ENCODE measurements at regions not wholly inside any gene's neighbourhood (a gene's known extent, or its start where the extent isn't known, plus 50 kb on each side); places are given as distances from the start of the nearest gene placed in this dataset.
"Not testable (repeated sequence)": the region's sequence is repeated elsewhere in the genome, so short reads cannot be mapped to it uniquely, and the experiment has no call there.

DNA sequence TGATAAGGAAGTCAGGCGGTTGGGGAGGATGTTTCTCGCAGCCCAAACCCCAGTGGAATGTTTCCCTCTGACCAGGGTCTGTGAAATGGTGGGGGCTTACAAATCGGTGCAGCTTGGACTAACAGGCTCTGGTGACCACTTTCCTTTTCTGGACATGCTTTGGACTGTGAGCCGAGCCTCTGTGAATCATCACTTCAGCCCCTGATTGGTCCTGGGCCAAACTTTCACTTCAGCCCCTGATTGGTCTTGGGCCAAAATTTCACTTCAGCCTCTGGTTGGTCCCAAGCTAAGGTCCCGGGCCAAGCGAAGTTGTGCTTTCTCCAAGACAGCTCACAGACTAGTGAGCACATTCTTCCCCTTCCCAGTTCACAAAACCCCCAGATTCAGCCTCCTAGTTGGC is 223.7 kb upstream of the ANKRD20A1 start:
- WGBS, result 22% methylated on average over 3 of the region's 6 CpGs
- H3K36me3 ChIP-seq; H3K9me3 ChIP-seq; intact Hi-C loops (cut with DNase I); DNase-seq (ENCODE audit: low spot score); H3K27ac ChIP-seq; H3K4me1 ChIP-seq (replicated peaks); H3K4me3 ChIP-seq; H3K27me3 ChIP-seq (replicated peaks; ENCODE audit: insufficient read depth): not testable (repeated sequence)

DNA sequence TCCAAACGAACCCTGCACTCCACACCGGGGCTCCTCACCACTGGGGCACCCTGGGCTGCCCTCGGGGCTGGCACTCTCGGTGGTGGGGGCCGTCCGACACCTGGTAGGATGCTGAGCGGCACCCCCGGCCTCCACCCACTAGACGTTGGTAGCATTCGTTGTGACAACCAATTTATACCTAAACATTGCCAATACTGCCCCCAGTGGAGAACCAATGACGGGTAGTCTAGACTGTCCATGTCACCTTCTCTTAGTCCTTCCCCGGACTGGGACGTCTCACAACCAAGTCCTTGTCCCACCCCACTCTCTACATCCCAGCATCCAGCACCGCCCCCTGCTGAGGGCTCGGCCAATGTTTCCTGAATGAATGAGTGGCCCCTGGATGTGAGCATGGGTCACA is 246.8 kb upstream of the ANKRD20A1 start:
- intact Hi-C loops (cut with DNase I); H3K4me3 ChIP-seq; DNase-seq (ENCODE audit: low spot score); H3K9me3 ChIP-seq; H3K27ac ChIP-seq; H3K4me1 ChIP-seq (replicated peaks); H3K27me3 ChIP-seq (replicated peaks; ENCODE audit: insufficient read depth); H3K36me3 ChIP-seq: not testable (repeated sequence)
- WGBS, result 76% methylated on average over 12 of the region's 15 CpGs

DNA sequence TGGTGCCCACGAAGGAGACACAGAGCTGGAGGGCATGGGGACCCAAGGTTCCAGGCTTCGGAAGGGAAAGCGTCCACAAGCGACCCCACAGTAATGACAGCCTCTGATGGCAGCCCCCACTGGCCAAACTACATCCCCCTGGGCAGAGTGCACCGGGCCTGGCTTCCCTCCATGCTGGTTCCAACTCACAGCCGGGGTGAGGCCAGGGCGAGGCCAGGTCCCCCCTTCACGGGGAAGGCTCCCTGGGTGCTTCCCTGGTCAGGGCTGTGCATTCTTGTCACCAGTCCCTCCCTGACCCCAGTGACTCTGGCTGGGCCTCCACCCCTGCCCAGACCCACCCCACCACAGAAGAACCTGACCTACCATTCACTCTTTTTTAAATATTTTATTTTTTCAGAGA is 248.9 kb upstream of the ANKRD20A1 start:
- DNase-seq (ENCODE audit: low spot score); intact Hi-C loops (cut with DNase I); H3K4me1 ChIP-seq (replicated peaks); H3K27me3 ChIP-seq (replicated peaks; ENCODE audit: insufficient read depth); H3K36me3 ChIP-seq; H3K4me3 ChIP-seq; H3K27ac ChIP-seq; H3K9me3 ChIP-seq: not testable (repeated sequence)
- WGBS, result 80% methylated on average over 7 of the region's 8 CpGs

DNA sequence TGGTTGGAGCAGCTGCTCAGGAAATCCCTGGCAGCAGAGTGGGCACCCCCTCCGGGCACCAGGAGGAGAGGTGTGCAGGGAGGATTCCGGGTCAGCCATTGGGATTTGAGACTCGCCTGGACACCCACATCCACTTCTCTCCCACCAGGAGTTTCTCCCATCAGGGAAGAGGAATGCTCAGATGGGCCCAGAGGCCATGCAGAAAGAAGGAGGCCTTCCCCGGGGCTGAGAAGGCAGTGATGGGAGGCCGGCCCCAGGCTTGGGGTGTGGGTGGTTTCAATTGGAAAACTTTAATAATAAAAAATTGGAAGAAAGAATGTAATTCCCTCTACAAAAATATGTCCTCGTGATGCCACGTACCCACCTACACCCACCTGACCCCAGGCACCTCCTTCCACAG is 249.3 kb upstream of the ANKRD20A1 start:
- intact Hi-C loops (cut with DNase I); H3K4me3 ChIP-seq; H3K36me3 ChIP-seq; H3K9me3 ChIP-seq; DNase-seq (ENCODE audit: low spot score); H3K27ac ChIP-seq; H3K4me1 ChIP-seq (replicated peaks); H3K27me3 ChIP-seq (replicated peaks; ENCODE audit: insufficient read depth): not testable (repeated sequence)
- WGBS, result 68% methylated on average over 5 of the region's 7 CpGs

DNA sequence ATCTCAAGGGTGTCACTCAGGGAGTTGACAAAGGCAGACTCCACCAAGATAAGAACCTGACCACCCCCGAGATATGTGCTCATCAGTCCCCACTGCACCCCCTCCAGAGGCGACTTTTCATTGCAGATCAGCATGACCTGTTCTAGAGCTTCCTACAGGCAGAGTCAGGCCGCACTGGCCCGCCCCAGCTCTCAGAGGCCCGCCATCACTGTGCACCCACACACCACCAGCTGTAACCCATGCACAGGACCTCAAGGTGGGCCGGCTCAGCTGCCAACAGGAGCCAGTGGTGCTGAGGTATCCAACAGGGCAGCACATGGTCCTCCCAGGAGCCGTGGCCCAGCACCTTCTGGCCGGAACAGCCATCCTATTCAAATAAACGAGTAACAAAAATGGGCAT is 253.6 kb upstream of the ANKRD20A1 start:
- DNase-seq (ENCODE audit: low spot score); H3K27ac ChIP-seq; H3K36me3 ChIP-seq; H3K4me1 ChIP-seq (replicated peaks); H3K4me3 ChIP-seq; H3K27me3 ChIP-seq (replicated peaks; ENCODE audit: insufficient read depth); intact Hi-C loops (cut with DNase I); H3K9me3 ChIP-seq: not testable (repeated sequence)
- WGBS, result no CpG with 5 or more reads among the region's 9 CpGs

DNA sequence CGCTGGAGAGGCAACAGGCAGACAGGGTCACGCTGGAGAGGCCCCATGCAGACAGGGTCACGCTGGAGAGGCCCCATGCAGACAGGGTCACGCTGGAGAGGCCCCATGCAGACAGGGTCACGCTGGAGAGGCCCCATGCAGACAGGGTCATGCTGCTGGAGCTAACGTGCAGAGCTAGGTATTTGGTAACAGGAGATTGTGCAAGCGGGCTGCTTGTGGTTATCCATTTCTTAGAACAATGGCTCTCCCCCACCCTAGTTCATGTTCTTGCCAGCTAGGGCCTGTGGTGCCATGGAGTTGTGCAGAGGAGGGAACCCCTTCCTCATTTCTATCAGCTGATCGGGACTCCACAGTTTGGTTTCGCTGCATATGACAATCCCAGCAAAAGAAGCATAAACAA is 255.1 kb upstream of the ANKRD20A1 start:
- H3K36me3 ChIP-seq; H3K27ac ChIP-seq; H3K4me3 ChIP-seq; H3K4me1 ChIP-seq (replicated peaks); DNase-seq (ENCODE audit: low spot score); intact Hi-C loops (cut with DNase I); H3K9me3 ChIP-seq; H3K27me3 ChIP-seq (replicated peaks; ENCODE audit: insufficient read depth): not testable (repeated sequence)
- no CpG with 5 or more reads among the region's 9 CpGs for WGBS

DNA sequence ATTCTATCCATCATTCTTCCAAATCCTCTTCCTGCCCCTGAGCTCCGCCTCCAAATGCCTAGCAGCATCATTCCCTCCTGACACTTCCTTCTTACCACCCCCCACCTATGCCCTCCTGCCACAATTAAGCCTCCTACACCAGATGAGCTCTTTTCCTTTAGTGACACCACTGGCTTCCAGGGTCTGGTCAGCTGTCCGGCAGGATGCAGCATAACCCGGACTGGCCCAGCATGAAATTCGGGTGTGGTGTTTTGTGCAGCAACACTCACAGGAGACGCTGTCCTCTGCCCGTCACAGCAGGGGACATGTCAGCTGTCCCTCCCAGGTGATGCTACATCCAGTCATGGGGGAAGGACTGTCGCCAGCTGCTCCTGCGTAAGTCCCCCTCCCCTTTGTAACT is 266.3 kb upstream of the ANKRD20A1 start:
- WGBS, result no CpG with 5 or more reads among the region's 8 CpGs
- H3K36me3 ChIP-seq; H3K9me3 ChIP-seq; H3K27me3 ChIP-seq (replicated peaks; ENCODE audit: insufficient read depth); H3K27ac ChIP-seq; DNase-seq (ENCODE audit: low spot score); H3K4me1 ChIP-seq (replicated peaks); H3K4me3 ChIP-seq; intact Hi-C loops (cut with DNase I): not testable (repeated sequence)

DNA sequence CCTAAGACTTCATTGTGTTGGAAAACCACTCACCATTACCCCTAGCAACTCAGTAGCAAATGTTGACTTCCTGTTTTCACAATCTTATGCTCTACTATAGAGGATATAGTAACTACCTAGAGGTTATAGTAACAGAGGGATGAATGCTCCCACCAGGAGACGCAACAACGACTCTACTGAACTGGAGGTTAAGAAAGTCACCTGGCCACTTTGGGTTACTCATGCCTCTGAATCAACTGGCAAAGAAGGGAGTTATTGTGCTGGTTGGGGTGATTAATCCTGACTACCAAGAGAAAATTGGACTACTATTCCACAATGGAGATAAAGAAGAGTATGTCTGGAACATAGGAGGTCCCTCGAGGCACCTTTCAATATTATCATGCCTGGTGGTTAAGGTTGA is 302.9 kb upstream of the ANKRD20A1 start:
- H3K4me1 ChIP-seq (replicated peaks); H3K9me3 ChIP-seq; H3K36me3 ChIP-seq; H3K27ac ChIP-seq; H3K4me3 ChIP-seq; DNase-seq (ENCODE audit: low spot score); H3K27me3 ChIP-seq (replicated peaks; ENCODE audit: insufficient read depth); intact Hi-C loops (cut with DNase I): not testable (repeated sequence)
- WGBS, result no CpG with 5 or more reads among the region's 3 CpGs

DNA sequence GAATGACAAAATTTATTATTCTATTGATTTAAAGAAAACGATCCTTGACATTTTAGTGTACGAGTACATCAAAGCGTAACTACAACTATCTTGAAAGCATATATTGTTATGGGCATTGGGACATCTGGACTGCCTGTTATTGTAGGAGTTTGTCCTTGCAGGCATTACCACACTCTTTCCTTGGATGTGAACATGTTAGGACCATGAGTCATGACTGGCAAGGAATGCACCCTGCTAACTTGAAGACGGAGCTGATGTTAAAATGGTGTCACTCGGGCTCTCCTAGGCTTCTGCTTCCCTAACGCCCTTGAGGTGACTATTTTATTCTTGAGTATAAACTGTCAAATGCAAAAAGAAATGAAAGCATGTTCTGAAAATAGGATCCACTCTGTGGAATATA is 308.7 kb upstream of the ANKRD20A1 start:
- H3K4me1 ChIP-seq (replicated peaks); H3K36me3 ChIP-seq; H3K27me3 ChIP-seq (replicated peaks; ENCODE audit: insufficient read depth); H3K4me3 ChIP-seq; H3K27ac ChIP-seq; H3K9me3 ChIP-seq; DNase-seq (ENCODE audit: low spot score); intact Hi-C loops (cut with DNase I): not testable (repeated sequence)
- no CpG with 5 or more reads among the region's 6 CpGs for WGBS

DNA sequence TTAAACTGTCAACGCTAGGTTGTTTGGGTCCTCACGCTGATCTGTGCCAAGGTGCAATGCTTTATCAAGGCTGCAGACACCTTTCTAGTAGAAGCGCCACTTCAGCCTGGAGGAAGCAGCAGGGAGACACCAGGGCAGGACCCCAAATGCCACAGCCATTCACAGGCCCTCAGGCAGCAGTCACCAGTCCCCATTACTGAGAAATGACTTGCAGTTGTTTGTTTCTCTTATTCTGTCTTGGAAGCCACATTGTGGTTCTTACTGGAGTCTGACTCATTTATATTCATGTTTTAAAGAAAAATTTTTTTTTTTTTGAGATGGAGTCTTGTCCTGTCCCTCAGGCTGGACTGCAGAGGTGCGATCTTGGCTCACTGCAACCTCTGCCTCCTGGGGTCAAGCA is 328.9 kb upstream of the ANKRD20A1 start:
- H3K4me3 ChIP-seq; H3K27ac ChIP-seq; H3K4me1 ChIP-seq (replicated peaks); H3K9me3 ChIP-seq; H3K27me3 ChIP-seq (replicated peaks; ENCODE audit: insufficient read depth); DNase-seq (ENCODE audit: low spot score); intact Hi-C loops (cut with DNase I); H3K36me3 ChIP-seq: not testable (repeated sequence)
- WGBS, result no CpG with 5 or more reads among the region's 4 CpGs

DNA sequence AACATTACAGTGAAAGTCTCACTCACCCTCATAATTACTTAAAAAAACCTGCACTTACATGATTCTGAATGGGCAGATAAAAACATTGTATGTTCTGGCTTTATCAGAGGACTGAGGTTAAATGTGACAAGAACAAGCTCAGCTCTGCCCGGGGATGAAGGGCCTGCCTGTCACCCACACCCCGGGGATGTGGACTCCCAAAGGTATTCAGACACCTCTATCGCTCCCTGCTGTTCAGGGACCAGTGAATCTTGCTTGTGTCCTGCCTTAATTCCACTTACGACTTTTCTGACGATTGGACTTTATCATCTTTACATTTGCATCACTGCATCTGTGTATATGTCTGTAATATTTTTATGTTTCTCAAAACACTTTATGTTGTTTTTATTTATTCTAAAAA is 341.8 kb upstream of the ANKRD20A1 start:
- H3K27me3 ChIP-seq (replicated peaks; ENCODE audit: insufficient read depth); intact Hi-C loops (cut with DNase I); DNase-seq (ENCODE audit: low spot score); H3K9me3 ChIP-seq; H3K27ac ChIP-seq; H3K4me1 ChIP-seq (replicated peaks); H3K36me3 ChIP-seq; H3K4me3 ChIP-seq: not testable (repeated sequence)
- WGBS, result no CpG with 5 or more reads among the region's 5 CpGs

DNA sequence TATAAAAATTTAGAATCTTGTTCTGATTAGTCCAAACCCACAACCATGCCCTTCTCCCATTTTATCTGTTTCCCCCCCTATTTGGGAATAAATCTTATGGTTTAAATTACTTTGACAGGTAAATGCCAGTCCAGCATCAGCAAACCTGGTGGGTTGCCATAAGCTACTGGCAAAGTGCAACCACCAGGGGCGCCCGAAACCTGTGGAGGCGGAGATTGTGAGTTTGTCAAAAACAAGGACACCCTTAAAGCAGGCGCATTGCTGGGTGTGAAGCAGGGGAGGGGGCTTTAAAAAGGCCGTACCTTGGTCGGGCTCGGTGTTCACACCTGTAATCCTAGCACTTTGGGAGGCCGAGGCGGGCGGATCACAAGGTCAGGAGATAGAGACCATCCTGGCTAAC is 344.1 kb upstream of the ANKRD20A1 start:
- H3K4me1 ChIP-seq (replicated peaks); DNase-seq (ENCODE audit: low spot score); H3K9me3 ChIP-seq; H3K27me3 ChIP-seq (replicated peaks; ENCODE audit: insufficient read depth); H3K36me3 ChIP-seq; intact Hi-C loops (cut with DNase I); H3K27ac ChIP-seq; H3K4me3 ChIP-seq: not testable (repeated sequence)
- no CpG with 5 or more reads among the region's 10 CpGs for WGBS

DNA sequence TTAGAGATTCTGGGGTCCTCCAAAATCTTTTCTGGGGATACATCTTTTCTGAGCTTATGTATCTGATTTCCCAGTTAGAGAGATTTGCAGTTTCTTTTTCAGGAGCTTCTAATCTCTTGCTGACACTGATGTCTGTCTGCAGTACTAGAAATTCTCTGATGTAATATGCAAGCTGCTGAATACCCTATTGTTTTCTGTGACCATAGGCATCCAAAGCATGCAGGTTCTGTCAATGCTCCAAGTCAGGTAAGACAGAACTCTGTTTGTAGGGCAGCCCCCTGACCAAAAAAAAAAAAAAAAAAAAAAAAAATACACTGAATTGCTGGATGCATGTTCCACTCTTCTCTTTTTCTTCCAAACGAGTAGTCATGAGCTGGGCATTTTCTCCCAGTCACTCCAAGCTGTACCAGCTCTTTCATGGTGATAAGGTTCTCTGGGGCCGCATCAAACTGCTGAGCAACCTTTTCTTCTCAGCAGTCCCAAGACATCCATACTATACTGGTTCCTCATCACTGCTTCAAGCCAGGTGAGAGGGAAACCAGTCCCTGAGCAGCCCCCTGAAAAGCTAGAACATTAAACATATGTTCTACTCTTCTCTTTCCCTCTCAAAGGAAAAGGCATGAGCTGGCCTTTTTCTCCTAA is 354.9 kb upstream of the ANKRD20A1 start:
- H3K27ac ChIP-seq; H3K36me3 ChIP-seq; H3K4me1 ChIP-seq (replicated peaks); H3K4me3 ChIP-seq; H3K27me3 ChIP-seq (replicated peaks; ENCODE audit: insufficient read depth); intact Hi-C loops (cut with DNase I); H3K9me3 ChIP-seq; DNase-seq (ENCODE audit: low spot score): not testable (repeated sequence)
- no CpG with 5 or more reads among the region's 2 CpGs for WGBS

Data from prostate gland (tissue), 2 donors.